SU-DHL-6 (cell line): ENCODE measurements at regions not wholly inside any gene's neighbourhood (a gene's known extent, or its start where the extent isn't known, plus 50 kb on each side); places are given as distances from the start of the nearest gene placed in this dataset.

Experiments
- CTCF ChIP-seq: fragments of 200-600 bp; sonication (generic); IDR thresholded peaks from one replicate; pipeline ENCODE4 v1.5.1; 2017; ENCODE audit warnings: antibody characterized with exemption, mild to moderate bottlenecking, low read length, moderate library complexity; ENCODE audit not compliant: insufficient read depth, poor library complexity, severe bottlenecking
- EZH2phosphoT487 ChIP-seq: fragments of 200-600 bp; sonication (generic), shearing (Covaris generic); conservative IDR thresholded peaks from 2 replicates; pipeline ENCODE4 v1.6.1; 2018; ENCODE audit warnings: mild to moderate bottlenecking, antibody characterized with exemption, low read length, moderate library complexity, mixed read lengths

GRCh38 chr12:86445356-86445755 is 189.2 kb upstream of the MGAT4C start:
- TF ChIP-seq CTCF (no peak), EZH2phosphoT487 (no peak)
